ENCODE measurements at regions not wholly inside any gene's neighbourhood (a gene's known extent, or its start where the extent isn't known, plus 50 kb on each side); places are given as distances from the start of the nearest gene placed in this dataset.

- no peak for DNase-seq
Observed at GRCh38 chr15:29420188-29420587, 150.6 kb upstream of the NSMCE3 start.

- no peak for DNase-seq
Observed at GRCh38 chr15:29418931-29419330, 149.3 kb upstream of the NSMCE3 start.

GRCh38 chr15:29418178-29418577 lies 148.6 kb upstream of the NSMCE3 start:
- DNase-seq: no peak

GRCh38 chr15:29411299-29411698 lies 141.7 kb upstream of the NSMCE3 start:
- DNase-seq: no peak

- DNase-seq: no peak
Observed at GRCh38 chr15:29410338-29410737, 140.7 kb upstream of the NSMCE3 start.

- no peak for DNase-seq
Observed at GRCh38 chr15:29409890-29410289, 140.3 kb upstream of the NSMCE3 start.

GRCh38 chr15:29405564-29405963 lies 135.9 kb upstream of the NSMCE3 start:
- no peak for DNase-seq

- no peak for DNase-seq
Observed at GRCh38 chr15:29403772-29404171, 134.2 kb upstream of the NSMCE3 start.

- no peak for DNase-seq
Observed at GRCh38 chr15:29401644-29402043, 132.0 kb upstream of the NSMCE3 start.

- no peak for DNase-seq
Observed at GRCh38 chr15:29400701-29401100, 131.1 kb upstream of the NSMCE3 start.

- DNase-seq: no peak
Observed at GRCh38 chr15:29398907-29399306, 129.3 kb upstream of the NSMCE3 start.

GRCh38 chr15:29396176-29396811 lies 126.7 kb upstream of the NSMCE3 start:
- DNase-seq: no peak

- no peak for DNase-seq
Observed at GRCh38 chr15:29393443-29393842, 123.8 kb upstream of the NSMCE3 start.

- no peak for DNase-seq
Observed at GRCh38 chr15:29392358-29392757, 122.7 kb upstream of the NSMCE3 start.

GRCh38 chr15:29390051-29390450 lies 120.4 kb upstream of the NSMCE3 start:
- no peak for DNase-seq

GRCh38 chr15:29386523-29386922 lies 116.9 kb upstream of the NSMCE3 start:
- no peak for DNase-seq

- DNase-seq: no peak
Observed at GRCh38 chr15:29383367-29383766, 113.7 kb upstream of the NSMCE3 start.

- no peak for DNase-seq
Observed at GRCh38 chr15:29382862-29383261, 113.2 kb upstream of the NSMCE3 start.

GRCh38 chr15:29380466-29380865 lies 110.8 kb upstream of the NSMCE3 start:
- no peak for DNase-seq

- no peak for DNase-seq
Observed at GRCh38 chr15:29379647-29380046, 110.0 kb upstream of the NSMCE3 start.

- no peak for DNase-seq
Observed at GRCh38 chr15:29377161-29377560, 107.5 kb upstream of the NSMCE3 start.

GRCh38 chr15:29376590-29376989 lies 107.0 kb upstream of the NSMCE3 start:
- no peak for DNase-seq

- DNase-seq: no peak
Observed at GRCh38 chr15:29369261-29369660, 99.6 kb upstream of the NSMCE3 start.

GRCh38 chr15:29364426-29365078 lies 94.9 kb upstream of the NSMCE3 start:
- no peak for DNase-seq

GRCh38 chr15:29361560-29361959 lies 91.9 kb upstream of the NSMCE3 start:
- DNase-seq: no peak

Measured in stimulated activated CD4-positive, alpha-beta T cell treated with anti-CD3 and anti-CD28 coated beads, Interleukin-4, amount 100 ng/mL, for 1 hour (primary cell).